SJCRH30 (cell line): ENCODE measurements at regions not wholly inside any gene's neighbourhood (a gene's known extent, or its start where the extent isn't known, plus 50 kb on each side); places are given as distances from the start of the nearest gene placed in this dataset.
A peak's percentile ranks its signal among the peaks of the same experiment; 100 is the strongest.

Source experiments
- DNase-seq, 2 experiments: peaks; one replicate each; pipeline ENCODE4 v3.0.0-alpha.2; 2015 to 2020
- H3K27ac ChIP-seq: fragments of 250-450 bp; sonication (Bioruptor Pico); 2 replicates; pipeline ENCODE4 v1.5.1; 2020; ENCODE audit warnings: mild to moderate bottlenecking, moderate library complexity
- H3K27me3 ChIP-seq: fragments of 250-450 bp; sonication (Bioruptor Pico); 2 replicates; pipeline ENCODE4 v1.5.1; 2020; ENCODE audit warnings: mild to moderate bottlenecking, moderate library complexity
- H3K36me3 ChIP-seq: fragments of 250-450 bp; sonication (Bioruptor Pico); 2 replicates; pipeline ENCODE4 v1.5.1; 2020; ENCODE audit warnings: mild to moderate bottlenecking, moderate library complexity
- H3K4me1 ChIP-seq: fragments of 250-450 bp; sonication (Bioruptor Pico); 2 replicates; pipeline ENCODE4 v1.5.1; 2020; ENCODE audit warnings: mild to moderate bottlenecking, moderate library complexity
- H3K4me3 ChIP-seq: fragments of 250-450 bp; sonication (Bioruptor Pico); 2 replicates; pipeline ENCODE4 v1.5.1; 2020; ENCODE audit warnings: mild to moderate bottlenecking, moderate library complexity
- H3K9me3 ChIP-seq: fragments of 250-450 bp; sonication (Bioruptor Pico); replicated peaks from 2 replicates; pipeline ENCODE4 v1.5.1; 2020; ENCODE audit warnings: mild to moderate bottlenecking, moderate library complexity

GRCh38 chr2:190119923-190120590, 57.5 kb upstream of the MSTN start:
- Histone ChIP-seq H3K27ac (no peak overlapping the region), H3K9me3 (no peaks in the 10 kb centered on the region; the same call in 1 of the 2 replicates), H3K4me1 (peaks cover 6% of the 10 kb centered on the region; the same call in 1 of the 2 replicates), H3K27me3 (no peaks in the 10 kb centered on the region), H3K4me3 (peak overlapping the region; percentile 44), H3K36me3 (no peaks in the 10 kb centered on the region)
- peak; percentile 43 to 68 for DNase-seq

- Histone ChIP-seq H3K36me3 (no peaks in the 10 kb centered on the region), H3K27ac (no peak overlapping the region), H3K27me3 (no peaks in the 10 kb centered on the region), H3K4me3 (no peak overlapping the region), H3K9me3 (no peaks in the 10 kb centered on the region; the same call in 1 of the 2 replicates), H3K4me1 (peaks cover 6% of the 10 kb centered on the region; the same call in 1 of the 2 replicates)
- DNase-seq: no peak
Measured at GRCh38 chr2:190119257-190119656, 56.7 kb upstream of the MSTN start.

DNA sequence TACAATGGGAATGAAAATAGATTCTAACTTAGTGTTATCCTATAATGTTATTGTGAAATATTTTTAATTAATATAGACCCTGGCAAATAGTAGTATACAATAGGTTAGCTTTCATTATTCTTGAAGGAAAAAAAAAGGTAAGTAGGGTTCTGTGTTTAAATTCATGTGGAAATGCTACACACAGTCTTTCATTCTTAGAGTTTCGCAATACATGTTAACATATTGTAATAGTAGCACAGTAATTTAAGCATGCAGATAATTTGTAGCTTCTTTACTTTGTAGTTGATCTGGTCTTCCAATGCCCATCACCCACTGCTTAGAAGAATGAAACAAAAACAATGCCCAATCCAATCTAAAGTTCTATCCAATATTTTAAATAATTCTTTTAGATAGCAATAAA, 54.8 kb upstream of the MSTN start:
- no peaks in the 10 kb centered on the region; the same call in 1 of the 2 replicates for H3K9me3 ChIP-seq

DNA sequence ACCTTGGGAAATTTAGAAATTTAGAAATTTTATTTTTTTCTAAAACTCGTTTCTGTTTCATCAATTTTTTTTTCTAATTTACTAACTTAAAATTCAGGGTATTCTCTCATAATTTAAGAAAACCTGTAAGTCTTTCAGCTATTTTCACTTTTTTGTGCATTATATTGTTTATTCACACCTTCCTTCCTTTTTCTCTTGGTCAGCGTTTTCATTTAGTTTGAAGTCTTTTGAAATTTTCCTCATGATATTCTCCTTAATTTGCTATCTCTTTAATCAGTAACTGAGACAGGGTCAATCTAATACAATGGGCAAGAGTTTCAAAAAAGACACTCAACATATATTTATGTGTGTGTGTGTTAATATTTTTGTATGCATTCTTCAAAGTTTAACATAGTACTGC, 50.5 kb upstream of the MSTN start:
- Histone ChIP-seq H3K27me3 (no peaks in the 10 kb centered on the region), H3K4me1 (no peaks in the 10 kb centered on the region), H3K27ac (no peak overlapping the region), H3K4me3 (no peak overlapping the region), H3K36me3 (no peaks in the 10 kb centered on the region), H3K9me3 (no peaks in the 10 kb centered on the region; the same call in 1 of the 2 replicates)
- DNase-seq: no peak

More for the DNA sequence above, 54.8 kb upstream of the MSTN start:
- H3K4me3 ChIP-seq: no peak overlapping the region
- no peaks in the 10 kb centered on the region for H3K27me3 ChIP-seq
- peaks cover 6% of the 10 kb centered on the region; the same call in 1 of the 2 replicates for H3K4me1 ChIP-seq
- no peak overlapping the region for H3K27ac ChIP-seq
- no peak for DNase-seq
- H3K36me3 ChIP-seq: no peaks in the 10 kb centered on the region
